HG02943 (cell line): ENCODE measurements at regions not wholly inside any gene's neighbourhood (a gene's known extent, or its start where the extent isn't known, plus 50 kb on each side); places are given as distances from the start of the nearest gene placed in this dataset.
"Not testable (repeated sequence)": the region's sequence is repeated elsewhere in the genome, so short reads cannot be mapped to it uniquely, and the experiment has no call there.

Experiments used
- ATAC-seq: cut with Tn5 transposase; IDR thresholded peaks from one replicate; pipeline ENCODE4 v1.9.1; 2021; ENCODE audit warnings: mild to moderate bottlenecking, low read depth, moderate library complexity; ENCODE audit not compliant: unreplicated experiment

DNA sequence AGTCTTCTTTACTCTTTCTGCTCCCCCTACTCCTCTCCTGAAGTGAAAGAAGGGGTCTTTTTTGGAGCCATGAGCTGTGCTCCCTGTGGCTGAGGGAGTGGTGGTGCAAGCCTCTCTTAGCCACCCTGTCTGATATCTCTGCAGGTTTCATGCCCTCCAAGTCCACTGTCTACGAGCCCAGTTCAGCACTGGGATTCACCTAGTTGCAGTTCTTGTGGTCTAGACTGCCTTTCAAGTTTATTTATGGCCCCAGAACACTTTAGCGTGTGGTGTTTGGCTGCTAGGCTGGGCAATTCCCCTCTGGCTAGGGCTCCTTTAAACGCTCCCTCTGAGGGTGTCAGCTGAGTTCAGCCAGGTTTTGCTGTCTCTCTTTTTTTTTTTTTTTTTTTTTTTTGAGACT, 908.6 kb downstream of the TRHDE start:
- ATAC-seq = no peak

DNA sequence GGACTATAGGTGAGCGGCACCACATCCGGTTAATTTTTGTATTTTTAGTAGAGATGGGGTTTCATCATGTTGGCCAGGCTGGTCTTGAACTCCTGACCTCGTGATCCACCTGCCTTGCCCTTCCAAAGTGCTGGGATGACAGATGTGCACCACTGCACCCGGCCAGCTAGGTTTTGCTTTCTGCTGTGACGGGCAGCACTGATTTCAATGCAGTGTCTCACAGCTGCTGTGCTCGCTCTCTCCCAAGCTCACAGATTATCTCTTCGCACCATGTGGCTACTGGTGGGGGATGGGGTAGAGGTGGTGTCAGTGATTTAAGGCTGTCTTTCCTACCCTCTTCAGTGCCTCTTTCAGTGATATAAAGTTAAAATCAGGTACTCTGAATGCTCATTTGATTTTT, 909.1 kb downstream of the TRHDE start:
- ATAC-seq = no peak

DNA sequence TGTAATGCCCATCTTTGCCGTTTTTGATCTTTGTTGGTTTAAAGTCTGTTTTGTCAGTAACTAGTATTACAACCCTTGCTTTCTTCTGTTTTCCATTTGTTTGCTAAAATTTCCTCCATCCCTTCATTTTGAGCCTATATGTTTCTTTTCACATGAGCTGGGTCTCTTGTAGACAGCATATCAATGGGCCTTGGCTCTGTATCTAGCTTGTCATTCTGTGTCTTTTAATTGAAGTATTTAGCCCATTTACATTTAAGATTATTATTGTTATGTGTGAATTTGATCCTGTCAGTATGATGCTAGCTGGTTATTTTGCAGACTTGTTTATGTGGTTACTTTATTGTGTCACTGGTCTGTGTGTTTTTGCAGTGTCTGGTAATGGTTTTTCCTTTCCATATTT, 913.2 kb downstream of the TRHDE start:
- ATAC-seq = no peak

DNA sequence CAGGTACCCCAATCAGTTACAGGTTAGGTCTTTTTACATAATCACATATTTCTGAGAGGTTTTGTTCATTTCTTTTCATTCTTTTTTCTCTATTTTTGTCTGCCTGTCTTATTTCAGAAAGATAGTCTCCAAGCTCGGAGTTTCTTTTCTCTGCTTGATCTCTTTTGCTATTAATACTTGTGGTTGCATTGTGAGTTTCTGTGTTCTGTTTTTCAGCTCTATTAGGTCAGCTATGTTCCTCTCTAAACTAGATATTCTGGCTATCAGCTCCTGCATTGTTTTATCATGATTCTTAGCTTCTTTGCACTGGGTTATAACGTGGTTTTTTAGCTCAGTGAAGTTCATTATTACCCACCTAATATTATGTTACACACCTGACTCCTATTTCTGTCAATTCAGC, 914.1 kb downstream of the TRHDE start:
- no peak for ATAC-seq

DNA sequence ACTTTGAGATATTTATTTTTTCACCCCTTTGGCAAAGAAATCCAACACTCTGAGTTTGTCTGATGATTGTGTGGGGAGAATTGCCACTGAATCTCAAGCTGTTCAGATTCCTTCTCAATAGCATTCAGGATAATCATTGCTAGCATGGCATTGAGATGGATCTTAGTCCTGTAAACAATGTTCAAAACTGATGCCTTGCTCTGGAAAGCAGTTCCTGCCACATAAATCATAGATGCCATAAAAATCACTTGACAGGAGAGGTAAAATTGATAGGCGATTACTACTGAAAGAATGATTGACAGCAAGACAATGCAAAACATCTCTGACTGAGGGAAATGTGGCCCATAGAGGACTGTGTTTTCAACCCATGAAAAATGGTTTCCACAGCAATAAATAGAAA, 915.6 kb downstream of the TRHDE start:
- ATAC-seq = no peak

DNA sequence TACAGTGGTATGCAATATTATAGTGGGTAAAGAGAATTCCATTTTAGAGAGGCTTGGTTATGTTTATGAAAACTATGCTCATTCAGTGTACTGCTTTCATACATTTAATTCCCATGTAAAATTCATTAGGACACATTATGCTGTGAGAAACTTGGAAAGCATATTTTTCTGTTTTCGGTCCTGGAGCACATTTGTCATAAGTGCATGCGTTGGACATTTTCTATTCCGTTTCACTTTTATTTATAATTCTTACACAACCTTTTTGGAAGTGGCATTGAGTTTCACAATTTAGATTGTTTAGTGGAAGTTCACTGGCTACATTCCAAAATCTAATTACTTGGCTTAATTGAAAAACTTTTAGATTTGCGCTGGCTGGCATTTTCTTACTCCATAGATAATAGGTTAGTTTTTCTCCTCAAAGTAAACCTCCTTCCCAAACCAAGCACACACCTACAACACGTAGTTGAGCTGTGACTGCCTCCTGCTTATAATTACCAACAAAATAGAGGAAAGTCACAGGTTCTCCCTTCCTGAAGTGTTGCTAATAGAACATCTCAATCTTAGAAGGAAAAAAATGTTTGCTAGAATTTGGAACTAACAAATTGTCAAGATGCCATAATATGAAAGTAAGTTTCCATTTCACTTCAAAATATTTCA, 938.5 kb downstream of the TRHDE start:
- no peak for ATAC-seq

DNA sequence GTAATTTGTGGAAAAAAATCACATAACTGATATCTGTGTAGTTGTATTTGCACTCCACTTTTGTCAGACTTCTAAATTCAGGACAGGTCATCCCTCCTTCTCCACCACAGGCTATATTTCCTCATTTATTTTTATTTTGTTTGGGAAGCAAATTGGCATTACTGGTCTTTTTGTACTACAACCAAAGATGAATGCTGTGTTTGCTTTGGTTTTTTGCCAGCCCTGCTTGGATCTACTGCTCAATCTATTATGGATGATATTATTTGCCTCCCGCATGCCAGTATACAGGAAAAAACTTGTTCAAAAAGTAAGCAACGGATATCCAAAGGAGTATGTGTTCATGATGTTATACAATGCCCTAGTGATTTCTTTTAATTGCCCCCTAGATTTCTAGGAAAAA, 948.8 kb downstream of the TRHDE start:
- ATAC-seq = no peak

DNA sequence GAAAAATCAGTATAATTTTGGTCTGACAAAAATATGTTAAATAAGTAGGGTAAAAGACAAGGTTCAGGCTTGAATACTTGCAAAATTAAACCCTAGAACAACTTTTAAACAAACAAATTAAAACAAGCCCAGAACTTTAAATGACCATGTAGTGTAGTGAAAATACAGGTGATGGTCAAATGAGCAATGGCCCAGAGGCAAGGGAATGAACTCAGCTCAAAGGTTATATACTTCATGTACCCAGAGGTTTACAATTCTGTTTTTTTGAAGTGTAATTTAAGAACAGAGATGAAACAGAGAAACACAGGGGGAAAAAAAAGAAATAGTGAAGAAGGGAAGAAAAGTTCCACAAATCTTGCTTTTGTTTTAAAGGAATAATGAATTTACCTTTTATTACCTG, 949.2 kb downstream of the TRHDE start:
- ATAC-seq = no peak

DNA sequence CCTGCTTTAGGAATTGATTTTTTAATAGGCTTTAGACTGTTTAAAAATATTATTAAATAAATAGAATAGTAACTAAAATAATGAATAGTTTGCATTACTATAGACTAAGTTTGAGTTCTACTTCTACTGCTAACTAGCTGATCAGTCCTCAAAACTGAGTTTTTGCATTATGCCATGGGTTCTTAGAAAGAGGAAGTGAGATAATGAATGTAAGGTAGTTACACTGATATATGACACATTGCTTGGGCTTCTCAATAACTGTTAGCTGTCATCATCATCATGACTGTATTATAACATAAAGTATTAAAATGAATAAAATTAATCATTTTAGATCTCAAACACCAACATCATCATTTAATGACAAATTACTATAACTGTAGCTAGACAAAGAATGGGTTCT, 949.7 kb downstream of the TRHDE start:
- no peak for ATAC-seq

DNA sequence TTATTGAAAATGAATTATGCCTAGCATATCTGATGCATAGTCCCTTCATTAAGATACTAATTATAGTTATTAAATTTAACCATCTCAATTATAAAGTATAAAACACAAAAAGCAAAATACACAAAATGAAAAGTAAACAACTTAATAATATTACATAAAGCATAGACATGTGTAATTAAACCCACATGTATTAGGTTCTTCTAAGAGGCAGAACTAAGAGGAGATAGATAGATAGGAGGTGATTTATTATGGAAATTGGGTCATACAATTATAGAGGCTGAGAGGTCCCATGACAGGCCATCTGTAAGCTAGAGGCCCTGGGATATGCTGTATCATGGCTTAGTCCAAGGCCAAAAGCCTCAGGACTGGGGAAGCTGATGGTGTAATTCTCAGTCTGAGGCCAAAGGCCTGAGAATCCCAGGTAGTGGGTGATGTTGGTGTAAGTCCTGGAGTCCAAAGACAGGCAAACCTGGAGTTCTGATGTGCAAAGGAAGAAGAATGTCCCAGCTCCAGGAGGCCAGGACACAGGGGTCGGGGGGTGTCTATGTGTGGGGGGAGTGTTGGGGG, 953.3 kb downstream of the TRHDE start:
- no peak for ATAC-seq

DNA sequence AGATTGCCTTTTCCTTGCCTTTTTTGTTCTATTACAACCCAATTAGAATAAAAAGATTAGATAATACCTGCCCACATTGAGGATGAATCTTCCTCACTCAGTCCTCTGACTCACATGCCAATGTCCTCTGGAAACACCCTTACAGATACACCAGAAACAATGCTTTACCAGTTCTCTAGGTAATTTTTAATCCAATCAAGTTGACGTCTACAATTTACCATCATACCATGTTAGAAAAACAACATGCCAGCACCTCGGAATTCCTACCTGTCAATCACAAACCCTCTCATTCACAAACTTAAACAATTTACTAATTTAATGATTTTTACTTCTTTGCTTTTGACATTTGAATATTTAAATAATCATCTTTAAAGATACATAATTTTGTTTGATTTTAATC, 953.8 kb downstream of the TRHDE start:
- no peak for ATAC-seq

DNA sequence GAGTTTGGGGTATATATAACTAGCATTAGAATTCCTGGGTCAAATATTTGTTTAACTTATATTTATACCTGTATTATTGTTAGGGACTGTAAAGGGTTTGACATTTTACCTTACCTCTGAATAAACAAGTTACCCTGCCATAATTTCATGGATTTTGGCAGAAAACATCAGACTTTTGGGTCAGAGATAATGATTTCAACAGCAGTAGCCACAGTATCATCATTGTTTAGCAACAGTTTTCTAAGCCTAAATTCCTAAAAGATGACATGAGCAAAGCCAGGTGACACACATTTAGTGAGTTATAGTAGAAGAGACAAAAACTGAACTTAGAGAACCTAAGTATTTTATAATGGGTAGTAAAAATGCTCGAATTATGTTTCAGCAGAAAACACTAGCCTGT, 954.4 kb downstream of the TRHDE start:
- ATAC-seq = no peak

DNA sequence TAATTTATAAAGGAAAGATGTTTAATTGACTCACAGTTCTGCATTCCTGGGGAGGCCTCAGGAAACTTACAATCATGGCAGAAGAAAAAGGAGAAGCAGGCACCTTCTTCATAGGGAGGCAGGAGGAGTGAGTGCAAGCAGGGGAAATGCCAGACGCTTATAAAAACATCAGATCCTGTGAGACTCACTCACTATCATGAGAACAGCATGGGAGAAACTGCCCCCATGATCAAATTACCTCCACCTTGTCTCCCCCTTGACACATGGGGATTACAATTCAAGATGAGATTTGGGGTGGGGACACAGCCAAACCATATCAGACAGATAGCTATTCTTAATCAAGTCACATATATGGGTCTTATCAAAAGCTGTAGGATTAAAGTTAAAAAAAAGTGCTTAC, 956.7 kb downstream of the TRHDE start:
- ATAC-seq = not testable (repeated sequence)

DNA sequence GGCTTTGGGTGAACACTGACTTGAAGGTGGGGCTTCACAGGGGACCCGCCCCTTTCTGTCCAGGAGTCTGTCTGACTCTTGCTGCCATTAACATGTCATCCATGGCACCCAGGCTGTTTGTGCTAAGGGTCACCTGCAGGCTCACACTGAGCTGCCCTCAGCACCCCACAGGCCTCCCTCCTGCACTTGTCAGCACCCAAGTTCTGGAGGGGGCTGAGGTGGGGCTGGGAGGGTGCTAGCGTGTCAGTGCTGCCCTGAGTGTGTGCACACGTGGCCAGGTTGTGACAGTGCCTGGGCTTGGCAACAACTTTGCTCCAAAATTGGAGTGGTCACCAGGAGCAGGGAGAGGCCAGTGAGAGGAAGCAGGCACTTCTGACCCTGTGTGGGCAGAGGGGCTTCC, 963.2 kb downstream of the TRHDE start:
- ATAC-seq = no peak

DNA sequence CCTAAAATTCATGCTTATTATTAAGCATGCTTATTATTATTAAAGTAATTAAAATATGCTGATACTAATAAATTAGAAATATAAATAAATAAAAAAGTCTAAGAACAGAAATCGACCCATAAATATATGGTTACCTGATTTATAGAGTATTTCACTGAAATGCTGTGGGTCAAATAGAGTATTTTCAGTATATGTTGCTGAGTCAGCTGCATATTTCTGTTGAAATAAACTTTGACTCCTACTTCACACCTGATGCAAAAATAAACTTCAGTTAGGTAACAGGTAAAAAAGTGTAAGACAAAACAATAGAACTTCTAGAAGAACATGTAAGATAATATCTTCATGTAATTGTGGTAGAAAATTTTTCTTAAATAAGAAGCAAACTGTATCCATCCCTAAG, 967.9 kb downstream of the TRHDE start:
- ATAC-seq = no peak

DNA sequence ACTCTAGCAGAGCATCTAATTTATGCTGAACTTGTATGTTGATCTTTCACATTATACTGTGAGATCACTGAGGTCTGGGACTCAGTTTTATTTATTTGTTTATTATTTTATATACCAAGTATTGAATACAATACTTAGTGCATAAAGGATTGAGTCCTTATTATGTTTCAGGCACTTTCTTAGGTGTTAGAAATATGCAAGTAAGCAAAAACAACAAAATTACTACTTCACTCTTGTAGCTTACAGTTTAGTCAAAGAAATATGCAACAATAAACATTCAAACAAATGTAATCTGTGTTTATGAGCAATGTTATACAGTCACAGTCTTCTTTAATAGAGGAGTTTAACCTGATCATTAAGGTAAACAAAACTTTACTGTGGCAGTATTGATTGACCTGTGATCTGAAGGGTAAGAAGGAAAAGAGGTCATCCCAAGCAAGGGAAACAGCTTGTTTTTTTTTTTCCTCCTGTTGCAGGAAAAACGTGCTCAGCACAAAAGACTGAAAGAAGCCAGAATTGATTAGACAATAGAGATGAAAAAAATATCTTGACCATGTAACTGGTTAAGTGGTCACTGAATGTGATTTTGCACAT, 990.7 kb downstream of the TRHDE start:
- ATAC-seq = no peak

DNA sequence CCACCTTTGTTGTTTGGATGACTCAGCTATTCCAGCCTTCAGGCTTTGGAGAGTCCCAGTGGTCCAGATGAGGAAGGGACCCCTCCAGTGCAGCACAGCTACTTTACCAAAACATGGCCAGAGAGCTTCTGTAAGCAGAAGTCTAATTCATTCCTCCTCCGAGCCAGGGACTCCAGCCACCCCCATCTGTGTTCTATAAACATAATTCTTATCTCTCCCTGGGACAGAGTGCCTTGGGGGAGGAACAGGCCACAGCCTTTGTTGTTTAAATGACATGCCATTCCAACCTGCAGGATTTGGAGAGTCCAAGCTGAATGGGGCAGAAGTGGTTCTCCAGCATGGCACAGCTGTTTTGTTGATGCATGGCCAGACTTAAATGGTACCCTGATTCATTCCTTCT, 994.0 kb downstream of the TRHDE start:
- ATAC-seq = no peak

DNA sequence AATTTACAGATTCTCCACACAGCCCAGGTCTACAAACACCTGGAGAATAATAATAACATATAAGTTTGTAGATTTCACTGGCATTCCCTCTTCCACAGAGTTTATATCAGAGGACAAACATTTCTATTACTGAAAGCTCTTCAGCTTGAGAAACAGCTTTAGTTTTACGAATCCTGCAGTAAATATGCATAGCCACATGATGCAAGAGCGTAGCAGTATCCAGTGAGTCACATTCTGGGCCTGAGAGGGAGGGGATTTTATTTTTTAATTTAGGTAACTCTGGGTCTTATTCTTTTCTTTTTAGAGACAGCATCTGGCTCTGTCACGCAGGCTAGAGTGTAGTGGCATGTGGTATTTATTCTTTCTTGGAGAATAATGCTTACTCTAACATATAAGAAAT, 1002.8 kb downstream of the TRHDE start:
- ATAC-seq = no peak

DNA sequence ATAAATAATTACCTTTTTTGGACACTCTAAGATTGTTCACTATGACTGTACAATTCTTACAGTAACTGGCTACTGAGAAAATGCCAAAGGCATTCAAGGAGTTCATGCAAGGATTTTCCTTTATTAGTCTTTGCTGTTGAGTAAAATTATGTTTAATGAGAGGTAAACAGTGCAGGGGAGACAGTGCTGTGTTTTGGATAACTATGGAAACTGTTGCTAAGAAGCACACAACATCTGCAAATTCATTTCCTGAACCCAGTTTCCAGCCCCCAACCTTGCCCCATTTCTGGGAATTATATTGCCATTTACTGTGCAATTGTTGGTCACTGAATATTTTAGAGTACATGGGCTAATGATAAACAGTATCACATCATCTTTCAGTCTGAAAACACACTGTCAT, 1005.8 kb downstream of the TRHDE start:
- no peak for ATAC-seq

DNA sequence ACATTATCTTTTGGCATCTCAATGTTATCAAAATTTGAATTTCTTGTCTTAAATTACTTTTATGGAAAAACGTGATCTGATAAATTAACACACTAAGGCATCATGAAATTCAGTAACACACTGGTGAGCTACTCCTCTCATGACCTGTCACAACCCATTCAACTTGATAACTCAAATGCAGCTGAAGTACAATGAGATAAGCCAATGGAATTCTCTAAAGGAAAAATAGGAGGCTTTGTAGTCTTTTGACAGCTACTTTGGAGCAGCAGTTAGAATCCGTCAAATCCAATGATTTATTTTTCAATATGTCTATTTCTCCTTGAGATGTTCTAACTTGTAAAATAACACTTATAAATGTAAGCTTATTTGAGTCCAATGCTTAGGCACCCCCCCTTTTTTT, 1029.4 kb downstream of the TRHDE start:
- ATAC-seq = no peak

DNA sequence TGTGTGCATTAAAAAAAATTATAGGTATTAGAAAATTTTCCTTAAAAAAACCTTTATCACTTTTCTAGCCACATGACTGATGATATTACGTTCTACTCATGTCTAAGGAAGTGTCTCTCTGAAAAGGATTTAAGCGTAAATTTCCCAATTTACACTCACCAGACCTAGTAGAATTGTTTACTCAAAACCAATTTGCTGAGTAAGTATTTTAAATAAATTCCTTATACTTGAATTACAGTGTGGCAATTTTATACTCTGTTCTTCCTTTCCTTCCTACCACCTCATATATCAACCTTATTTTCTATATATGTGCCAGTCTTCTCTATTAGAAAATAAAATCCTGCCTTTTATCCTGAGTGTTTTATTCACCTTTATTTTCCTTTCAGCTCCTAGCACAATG, 1035.1 kb downstream of the TRHDE start:
- no peak for ATAC-seq

DNA sequence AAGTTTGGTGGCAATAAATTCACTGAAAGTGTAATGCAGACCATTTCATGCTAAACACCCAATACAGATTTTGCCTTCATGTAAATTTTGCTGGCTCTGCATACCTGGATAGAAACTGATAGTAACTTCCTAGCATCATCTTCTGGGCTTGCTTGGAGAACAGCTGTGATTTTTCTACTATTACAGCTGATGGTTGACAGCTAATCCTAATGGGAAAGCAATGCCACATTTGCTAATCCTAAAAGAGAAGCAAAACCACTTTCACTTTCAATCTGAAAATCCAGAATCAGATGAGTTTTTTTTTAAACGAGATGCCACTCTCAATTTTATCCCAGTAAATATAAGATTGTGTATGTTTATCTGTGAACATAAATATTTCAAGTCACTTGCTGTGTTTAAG, 1035.9 kb downstream of the TRHDE start:
- ATAC-seq = no peak
